ENCODE measurements at regions not wholly inside any gene's neighbourhood (a gene's known extent, or its start where the extent isn't known, plus 50 kb on each side); places are given as distances from the start of the nearest gene placed in this dataset.

- no peak overlapping the region for H3K4me3 ChIP-seq (ENCODE audit: low read depth, low read length)
- TF ChIP-seq CTCF (IDR thresholded peaks at IDR 0.05; ENCODE audit: low read depth, low read length), result no peak
- DNase-seq (ENCODE audit: low read depth, low spot score), result no peak
- in situ Hi-C loops (cut with HindIII; ENCODE audit: low sequenced_read_pairs), result no loop called here
Observed at GRCh38 chr2:207251022-207251421, 85.3 kb upstream of the KLF7 start.

GRCh38 chr2:207251573-207252192 lies 85.9 kb upstream of the KLF7 start:
- DNase-seq (ENCODE audit: low read depth, low spot score), result no peak
- H3K4me3 ChIP-seq (ENCODE audit: low read depth, low read length), result no peak overlapping the region
- TF ChIP-seq CTCF (IDR thresholded peaks at IDR 0.05; ENCODE audit: low read depth, low read length), result no peak
- in situ Hi-C loops (cut with HindIII; ENCODE audit: low sequenced_read_pairs), result no loop called here

- no peak for DNase-seq (ENCODE audit: low read depth, low spot score)
- TF ChIP-seq CTCF (IDR thresholded peaks at IDR 0.05; ENCODE audit: low read depth, low read length), result no peak
- H3K4me3 ChIP-seq (ENCODE audit: low read depth, low read length), result no peak overlapping the region
- in situ Hi-C loops (cut with HindIII; ENCODE audit: low sequenced_read_pairs), result no loop called here
Observed at GRCh38 chr2:207252416-207252815, 86.7 kb upstream of the KLF7 start.

- DNase-seq (ENCODE audit: low read depth, low spot score), result no peak
Observed at GRCh38 chr2:207252979-207253645, 87.4 kb upstream of the KLF7 start.

GRCh38 chr2:207253666-207254345 lies 88.1 kb upstream of the KLF7 start:
- peak; percentile 84 for DNase-seq (ENCODE audit: low read depth, low spot score)
- no peak overlapping the region for H3K4me3 ChIP-seq (ENCODE audit: low read depth, low read length)
- no peak for TF ChIP-seq CTCF (IDR thresholded peaks at IDR 0.05; ENCODE audit: low read depth, low read length)
- in situ Hi-C loops (cut with HindIII; ENCODE audit: low sequenced_read_pairs), result no loop called here

More at GRCh38 chr2:207252979-207253645, 87.4 kb upstream of the KLF7 start:
- no peak overlapping the region for H3K4me3 ChIP-seq (ENCODE audit: low read depth, low read length)
- TF ChIP-seq CTCF (IDR thresholded peaks at IDR 0.05; ENCODE audit: low read depth, low read length), result no peak
- in situ Hi-C loops (cut with HindIII; ENCODE audit: low sequenced_read_pairs), result no loop called here

- peak; percentile 65 for DNase-seq (ENCODE audit: low read depth, low spot score)
- H3K4me3 ChIP-seq (ENCODE audit: low read depth, low read length), result no peak overlapping the region
- no peak for TF ChIP-seq CTCF (IDR thresholded peaks at IDR 0.05; ENCODE audit: low read depth, low read length)
- in situ Hi-C loops (cut with HindIII; ENCODE audit: low sequenced_read_pairs), result no loop called here
Observed at GRCh38 chr2:207254591-207255464, 89.1 kb upstream of the KLF7 start.

All from astrocyte of the spinal cord (primary cell).